Cardiac fibroblast (primary cell): ENCODE measurements at regions not wholly inside any gene's neighbourhood (a gene's known extent, or its start where the extent isn't known, plus 50 kb on each side); places are given as distances from the start of the nearest gene placed in this dataset.

Source experiments
- DNase-seq, 2 donors: peaks; one replicate each; pipeline versions ENCODE4 v3.0.0 to v3.0.0-alpha.2; 2010; ENCODE audit warnings: low read depth in 2 of 2
- H3K4me3 ChIP-seq, 2 donors: replicated peaks in 1 of 2; 1 replicate in 1 of 2; 2 replicates in 1 of 2; pipeline ENCODE4 v1.5.1; 2011; ENCODE audit warnings: low read depth in 2 of 2, low read length in 2 of 2, mild to moderate bottlenecking in 2 of 2, moderate library complexity in 1 of 2
- CTCF ChIP-seq: IDR thresholded peaks from one replicate; pipeline ENCODE4 v1.5.1; 2011; ENCODE audit warnings: low read depth, mild to moderate bottlenecking, low read length, inconsistent platforms

- DNase-seq = no peak
- no peak for TF ChIP-seq CTCF
- H3K4me3 ChIP-seq = no peak overlapping the region
These were observed 124.7 kb upstream of the GLI2 start for GRCh38 chr2:120611016-120611415.

- DNase-seq = no peak
- no peak for TF ChIP-seq CTCF
- H3K4me3 ChIP-seq = no peak overlapping the region
These were observed 123.7 kb upstream of the GLI2 start for GRCh38 chr2:120611961-120612360.

- H3K4me3 ChIP-seq = no peak overlapping the region
- no peak for DNase-seq
- no peak for TF ChIP-seq CTCF
These were observed 123.2 kb upstream of the GLI2 start for GRCh38 chr2:120612471-120612870.

- DNase-seq = no peak
- H3K4me3 ChIP-seq = no peak overlapping the region
- TF ChIP-seq CTCF = no peak
These were observed 122.7 kb upstream of the GLI2 start for GRCh38 chr2:120612931-120613330.

- DNase-seq = peak; percentile 38 to 54
- no peak overlapping the region for H3K4me3 ChIP-seq
- TF ChIP-seq CTCF = no peak
These were observed 121.7 kb upstream of the GLI2 start for GRCh38 chr2:120613742-120614571.

- DNase-seq = no peak
- no peak for TF ChIP-seq CTCF
- no peak overlapping the region for H3K4me3 ChIP-seq
These were observed 120.8 kb upstream of the GLI2 start for GRCh38 chr2:120614901-120615300.

- no peak overlapping the region for H3K4me3 ChIP-seq
- DNase-seq = no peak
- TF ChIP-seq CTCF = no peak
These were observed 119.4 kb upstream of the GLI2 start for GRCh38 chr2:120616261-120616660.
